ENCODE measurements at regions not wholly inside any gene's neighbourhood (a gene's known extent, or its start where the extent isn't known, plus 50 kb on each side); places are given as distances from the start of the nearest gene placed in this dataset.

- no peaks in the 10 kb centered on the region for H3K4me1 ChIP-seq (ENCODE audit: control insufficient read depth, insufficient read depth, low read length)
- no peaks in the 10 kb centered on the region for H3K9me3 ChIP-seq (ENCODE audit: control insufficient read depth in 2 of 2, low read length in 2 of 2)
- H3K9ac ChIP-seq (ENCODE audit: low read length in 2 of 2): no peak overlapping the region
- no peak overlapping the region for H3K4me3 ChIP-seq (ENCODE audit: low read length in 2 of 2)
- no peaks in the 10 kb centered on the region for H3K36me3 ChIP-seq (ENCODE audit: control insufficient read depth in 2 of 2, insufficient read depth in 2 of 2, low read length in 2 of 2)
- no peaks in the 10 kb centered on the region for H3K27me3 ChIP-seq (ENCODE audit: control insufficient read depth in 1 of 2, insufficient read depth in 2 of 2, low read length in 2 of 2)
- H3K27ac ChIP-seq (ENCODE audit: low read length): no peak overlapping the region
Measured at GRCh38 chr2:39949131-39949530, 170.1 kb upstream of the THUMPD2 start.

DNA sequence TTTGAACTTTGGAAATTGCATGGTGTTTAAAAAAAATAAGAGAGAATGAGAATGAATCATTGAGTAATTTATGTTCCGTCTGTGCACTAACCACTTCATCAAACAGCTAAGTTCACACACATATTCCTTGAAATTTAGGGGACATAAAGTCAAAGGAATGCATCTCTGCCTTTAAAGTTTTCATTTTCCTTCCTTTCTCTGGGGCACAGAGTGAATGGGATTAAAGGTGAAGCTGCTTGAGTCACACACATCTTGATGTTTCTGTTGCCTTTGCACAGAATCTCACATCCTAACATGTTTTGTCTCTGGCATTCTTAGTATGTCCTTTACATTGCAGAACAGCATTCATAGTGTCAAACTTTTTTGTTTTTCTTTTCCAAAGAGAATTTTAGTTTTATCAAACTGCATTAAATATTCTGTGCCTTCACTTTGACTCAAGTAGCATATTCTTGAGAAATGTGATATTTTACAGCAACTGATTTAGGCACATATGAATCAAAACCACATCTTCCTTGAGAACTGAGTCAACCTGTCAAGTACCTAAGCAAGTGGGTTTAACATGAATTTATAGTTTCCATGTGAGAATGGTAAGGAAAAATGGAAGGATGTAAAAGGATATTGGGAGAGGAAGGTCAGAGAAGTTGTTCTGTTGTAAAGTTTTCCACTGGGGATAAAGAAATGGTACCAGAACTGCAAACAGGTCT, 169.1 kb upstream of the THUMPD2 start:
- H3K9me3 ChIP-seq (ENCODE audit: control insufficient read depth in 2 of 2, low read length in 2 of 2): no peaks in the 10 kb centered on the region
- no peaks in the 10 kb centered on the region for H3K27me3 ChIP-seq (ENCODE audit: control insufficient read depth in 1 of 2, insufficient read depth in 2 of 2, low read length in 2 of 2)
- H3K4me3 ChIP-seq (ENCODE audit: low read length in 2 of 2): no peak overlapping the region
- H3K27ac ChIP-seq (ENCODE audit: low read length): no peak overlapping the region
- H3K36me3 ChIP-seq (ENCODE audit: control insufficient read depth in 2 of 2, insufficient read depth in 2 of 2, low read length in 2 of 2): no peaks in the 10 kb centered on the region
- H3K4me1 ChIP-seq (ENCODE audit: control insufficient read depth, insufficient read depth, low read length): no peaks in the 10 kb centered on the region
- H3K9ac ChIP-seq (ENCODE audit: low read length in 2 of 2): no peak overlapping the region

DNA sequence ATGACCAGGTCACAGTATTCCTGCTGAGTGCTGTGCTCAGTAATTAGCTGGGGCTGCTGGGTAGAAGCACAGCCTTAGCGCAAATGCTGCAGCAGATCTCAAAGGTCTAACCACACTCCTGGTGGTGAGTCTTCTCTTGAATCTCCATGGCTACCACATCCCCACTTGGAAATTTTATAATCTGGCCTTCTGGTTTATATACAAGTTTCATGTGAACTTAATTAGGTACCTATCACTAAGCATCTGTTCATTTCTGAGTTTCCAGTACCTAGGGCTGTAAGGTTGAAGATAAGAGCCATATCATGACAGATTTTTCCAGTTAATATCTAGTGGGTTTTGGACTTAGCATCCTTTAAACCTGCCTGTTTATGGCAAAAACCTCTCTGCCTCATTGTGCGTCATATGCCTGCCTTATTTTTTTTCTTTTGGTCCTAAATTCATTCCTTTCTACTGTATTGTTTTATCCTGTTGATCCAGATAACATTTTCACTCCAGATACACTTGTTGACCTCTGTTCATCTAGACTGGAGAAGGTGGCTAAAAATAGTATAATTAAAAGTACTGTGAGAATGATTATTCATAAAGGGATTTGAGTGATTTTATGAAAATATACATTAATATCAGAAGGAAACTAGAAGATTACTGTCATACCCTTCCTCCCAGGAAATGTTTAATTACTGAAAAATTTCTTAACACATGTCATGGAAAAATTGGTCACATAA, 168.4 kb upstream of the THUMPD2 start:
- no peaks in the 10 kb centered on the region for H3K27me3 ChIP-seq (ENCODE audit: control insufficient read depth in 1 of 2, insufficient read depth in 2 of 2, low read length in 2 of 2)
- no peak overlapping the region for H3K27ac ChIP-seq (ENCODE audit: low read length)
- no peaks in the 10 kb centered on the region for H3K36me3 ChIP-seq (ENCODE audit: control insufficient read depth in 2 of 2, insufficient read depth in 2 of 2, low read length in 2 of 2)
- no peak overlapping the region for H3K4me3 ChIP-seq (ENCODE audit: low read length in 2 of 2)
- H3K9me3 ChIP-seq (ENCODE audit: control insufficient read depth in 2 of 2, low read length in 2 of 2): no peaks in the 10 kb centered on the region
- no peaks in the 10 kb centered on the region for H3K4me1 ChIP-seq (ENCODE audit: control insufficient read depth, insufficient read depth, low read length)
- no peak overlapping the region for H3K9ac ChIP-seq (ENCODE audit: low read length in 2 of 2)

DNA sequence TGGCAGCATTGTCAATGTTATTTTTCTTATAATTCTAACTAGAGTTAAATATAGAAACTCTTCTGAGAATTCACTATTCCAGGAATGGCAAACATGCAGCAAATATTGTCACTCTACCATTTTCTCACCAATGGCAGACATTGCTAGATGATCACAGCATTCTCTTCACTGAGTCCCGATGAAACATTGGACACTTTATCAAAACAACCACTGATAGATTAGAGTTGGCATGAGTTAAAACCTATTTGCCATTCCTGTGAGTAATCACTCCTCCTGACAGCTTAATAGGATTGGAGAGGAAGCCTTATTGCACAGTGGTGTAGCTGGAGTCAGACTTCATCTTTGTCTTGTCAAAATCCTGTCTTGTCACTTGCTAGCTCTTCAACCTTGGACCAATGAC, 163.9 kb upstream of the THUMPD2 start:
- no peaks in the 10 kb centered on the region for H3K4me1 ChIP-seq (ENCODE audit: control insufficient read depth, insufficient read depth, low read length)
- H3K27ac ChIP-seq (ENCODE audit: low read length): no peak overlapping the region
- no peaks in the 10 kb centered on the region for H3K36me3 ChIP-seq (ENCODE audit: control insufficient read depth in 2 of 2, insufficient read depth in 2 of 2, low read length in 2 of 2)
- H3K9me3 ChIP-seq (ENCODE audit: control insufficient read depth in 2 of 2, low read length in 2 of 2): no peaks in the 10 kb centered on the region
- no peaks in the 10 kb centered on the region for H3K27me3 ChIP-seq (ENCODE audit: control insufficient read depth in 1 of 2, insufficient read depth in 2 of 2, low read length in 2 of 2)
- H3K9ac ChIP-seq (ENCODE audit: low read length in 2 of 2): no peak overlapping the region
- H3K4me3 ChIP-seq (ENCODE audit: low read length in 2 of 2): no peak overlapping the region

DNA sequence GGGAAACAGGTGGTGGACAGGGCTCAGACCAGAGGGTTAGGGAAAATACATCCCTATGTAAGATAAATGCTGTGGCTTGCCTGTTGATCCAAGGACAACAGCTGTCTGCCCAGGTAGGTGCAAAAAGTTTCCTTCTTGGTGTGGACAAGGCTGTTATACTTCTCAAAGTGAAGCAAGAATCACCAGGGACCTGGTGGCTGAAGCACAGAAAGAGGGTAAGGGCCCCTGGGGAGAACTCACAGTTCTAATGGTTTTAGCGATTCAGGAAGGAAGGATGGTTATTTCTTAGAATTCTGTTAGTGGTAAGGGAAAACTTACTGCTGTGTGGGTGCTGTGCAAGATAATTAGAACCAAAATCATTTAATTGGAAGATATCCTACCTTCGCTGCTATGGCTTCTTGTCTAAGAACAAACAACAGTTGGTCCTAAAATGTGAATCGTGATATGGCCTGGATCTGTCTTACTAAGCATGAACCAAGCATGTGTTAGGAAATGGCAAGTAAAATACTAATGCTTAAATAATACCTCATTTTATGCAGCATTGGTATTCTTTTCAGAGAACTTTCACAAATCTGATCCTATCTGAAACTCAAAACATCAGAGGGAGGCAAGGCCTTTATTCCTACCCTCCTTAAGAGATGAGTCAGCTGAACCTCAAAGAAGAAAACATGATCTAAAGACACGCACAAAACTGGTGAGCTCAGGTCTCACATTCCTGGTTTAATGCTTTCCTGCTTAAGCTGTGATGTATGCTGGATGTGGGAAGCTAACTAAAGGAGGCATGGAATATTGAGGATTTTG, 159.2 kb upstream of the THUMPD2 start:
- Histone ChIP-seq H3K4me3 (ENCODE audit: low read length in 2 of 2) (no peak overlapping the region), H3K36me3 (ENCODE audit: control insufficient read depth in 2 of 2, insufficient read depth in 2 of 2, low read length in 2 of 2) (no peaks in the 10 kb centered on the region), H3K27me3 (ENCODE audit: control insufficient read depth in 1 of 2, insufficient read depth in 2 of 2, low read length in 2 of 2) (no peaks in the 10 kb centered on the region), H3K9me3 (ENCODE audit: control insufficient read depth in 2 of 2, low read length in 2 of 2) (no peaks in the 10 kb centered on the region), H3K4me1 (ENCODE audit: control insufficient read depth, insufficient read depth, low read length) (no peaks in the 10 kb centered on the region), H3K27ac (ENCODE audit: low read length) (no peak overlapping the region), H3K9ac (ENCODE audit: low read length in 2 of 2) (no peak overlapping the region)

GRCh38 chr2:39937621-39938020, 158.6 kb upstream of the THUMPD2 start:
- Histone ChIP-seq H3K9me3 (ENCODE audit: control insufficient read depth in 2 of 2, low read length in 2 of 2) (no peaks in the 10 kb centered on the region), H3K4me3 (ENCODE audit: low read length in 2 of 2) (no peak overlapping the region), H3K27ac (ENCODE audit: low read length) (no peak overlapping the region), H3K9ac (ENCODE audit: low read length in 2 of 2) (no peak overlapping the region), H3K4me1 (ENCODE audit: control insufficient read depth, insufficient read depth, low read length) (no peaks in the 10 kb centered on the region), H3K27me3 (ENCODE audit: control insufficient read depth in 1 of 2, insufficient read depth in 2 of 2, low read length in 2 of 2) (no peaks in the 10 kb centered on the region), H3K36me3 (ENCODE audit: control insufficient read depth in 2 of 2, insufficient read depth in 2 of 2, low read length in 2 of 2) (no peaks in the 10 kb centered on the region)

- Histone ChIP-seq H3K27ac (ENCODE audit: low read length) (no peak overlapping the region), H3K4me1 (ENCODE audit: control insufficient read depth, insufficient read depth, low read length) (no peaks in the 10 kb centered on the region), H3K27me3 (ENCODE audit: control insufficient read depth in 1 of 2, insufficient read depth in 2 of 2, low read length in 2 of 2) (no peaks in the 10 kb centered on the region), H3K9me3 (ENCODE audit: control insufficient read depth in 2 of 2, low read length in 2 of 2) (no peaks in the 10 kb centered on the region), H3K36me3 (ENCODE audit: control insufficient read depth in 2 of 2, insufficient read depth in 2 of 2, low read length in 2 of 2) (no peaks in the 10 kb centered on the region), H3K9ac (ENCODE audit: low read length in 2 of 2) (no peak overlapping the region), H3K4me3 (ENCODE audit: low read length in 2 of 2) (no peak overlapping the region)
Measured at GRCh38 chr2:39934851-39935250, 155.8 kb upstream of the THUMPD2 start.

DNA sequence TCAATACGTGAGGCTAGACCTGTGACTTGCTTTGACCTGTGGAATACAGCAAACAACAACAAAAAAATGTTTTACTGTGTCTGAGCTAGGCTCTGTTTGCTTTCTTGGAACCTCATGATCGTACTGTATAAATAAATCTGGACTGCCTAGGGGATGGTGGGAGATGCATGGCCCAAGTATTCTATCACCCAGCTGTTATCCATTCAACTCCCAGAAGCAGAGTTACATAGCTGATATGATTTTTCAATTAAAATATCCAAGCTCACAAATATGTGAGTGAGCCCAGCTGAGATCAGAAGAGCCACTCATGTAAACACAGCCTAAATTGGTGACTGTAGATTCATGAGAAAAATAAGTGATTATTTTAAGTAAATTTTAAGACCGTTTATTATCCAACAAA, 154.1 kb upstream of the THUMPD2 start:
- H3K27me3 ChIP-seq (ENCODE audit: control insufficient read depth in 1 of 2, insufficient read depth in 2 of 2, low read length in 2 of 2): no peaks in the 10 kb centered on the region
- no peaks in the 10 kb centered on the region for H3K36me3 ChIP-seq (ENCODE audit: control insufficient read depth in 2 of 2, insufficient read depth in 2 of 2, low read length in 2 of 2)
- no peak overlapping the region for H3K4me3 ChIP-seq (ENCODE audit: low read length in 2 of 2)
- no peaks in the 10 kb centered on the region for H3K4me1 ChIP-seq (ENCODE audit: control insufficient read depth, insufficient read depth, low read length)
- H3K27ac ChIP-seq (ENCODE audit: low read length): no peak overlapping the region
- no peak overlapping the region for H3K9ac ChIP-seq (ENCODE audit: low read length in 2 of 2)
- no peaks in the 10 kb centered on the region for H3K9me3 ChIP-seq (ENCODE audit: control insufficient read depth in 2 of 2, low read length in 2 of 2)

GRCh38 chr2:39932198-39932597, 153.1 kb upstream of the THUMPD2 start:
- no peaks in the 10 kb centered on the region for H3K27me3 ChIP-seq (ENCODE audit: control insufficient read depth in 1 of 2, insufficient read depth in 2 of 2, low read length in 2 of 2)
- no peak overlapping the region for H3K9ac ChIP-seq (ENCODE audit: low read length in 2 of 2)
- H3K4me3 ChIP-seq (ENCODE audit: low read length in 2 of 2): no peak overlapping the region
- no peaks in the 10 kb centered on the region for H3K9me3 ChIP-seq (ENCODE audit: control insufficient read depth in 2 of 2, low read length in 2 of 2)
- no peaks in the 10 kb centered on the region for H3K36me3 ChIP-seq (ENCODE audit: control insufficient read depth in 2 of 2, insufficient read depth in 2 of 2, low read length in 2 of 2)
- H3K4me1 ChIP-seq (ENCODE audit: control insufficient read depth, insufficient read depth, low read length): no peaks in the 10 kb centered on the region
- H3K27ac ChIP-seq (ENCODE audit: low read length): no peak overlapping the region

DNA sequence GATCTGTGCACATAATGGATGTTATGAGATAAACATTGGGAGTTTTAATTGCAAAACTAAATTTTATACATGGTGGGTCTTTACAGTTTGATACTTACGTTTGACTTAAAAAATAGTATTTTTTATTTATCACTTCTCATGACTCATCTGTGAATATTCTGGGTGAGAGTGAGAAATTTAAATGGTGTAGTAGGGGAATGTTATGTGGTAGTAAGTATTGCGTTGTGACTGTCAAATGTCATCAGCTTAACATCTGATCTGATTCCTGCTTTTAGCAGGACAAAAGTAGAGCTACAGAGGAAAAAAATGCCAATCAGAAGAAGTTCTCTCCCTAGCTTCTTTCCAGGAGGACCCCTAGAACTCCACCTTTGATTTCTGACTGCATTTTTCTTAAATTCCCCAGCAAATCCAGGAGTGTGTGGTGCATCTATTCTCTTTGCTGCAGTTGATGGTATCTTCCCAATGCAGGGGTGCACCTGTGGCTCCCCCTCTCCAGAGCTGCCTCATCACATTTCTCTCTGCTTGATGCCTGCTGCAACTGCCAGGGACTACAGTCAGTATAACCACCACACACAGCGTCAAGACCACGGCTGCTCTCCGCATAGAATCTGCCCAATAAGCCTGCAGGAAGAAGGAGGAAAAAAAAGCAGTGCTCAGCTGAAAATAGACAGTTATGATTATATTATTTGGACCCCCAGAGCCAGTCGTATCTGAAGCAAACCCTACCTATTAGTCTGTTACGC, 151.3 kb upstream of the THUMPD2 start:
- Histone ChIP-seq H3K27ac (ENCODE audit: low read length) (no peak overlapping the region), H3K4me1 (ENCODE audit: control insufficient read depth, insufficient read depth, low read length) (no peaks in the 10 kb centered on the region), H3K36me3 (ENCODE audit: control insufficient read depth in 2 of 2, insufficient read depth in 2 of 2, low read length in 2 of 2) (no peaks in the 10 kb centered on the region), H3K27me3 (ENCODE audit: control insufficient read depth in 1 of 2, insufficient read depth in 2 of 2, low read length in 2 of 2) (no peaks in the 10 kb centered on the region), H3K4me3 (ENCODE audit: low read length in 2 of 2) (no peak overlapping the region), H3K9ac (ENCODE audit: low read length in 2 of 2) (no peak overlapping the region), H3K9me3 (ENCODE audit: control insufficient read depth in 2 of 2, low read length in 2 of 2) (no peaks in the 10 kb centered on the region)
